Endothelial cell of umbilical vein (primary cell): ENCODE measurements at regions not wholly inside any gene's neighbourhood (a gene's known extent, or its start where the extent isn't known, plus 50 kb on each side); places are given as distances from the start of the nearest gene placed in this dataset.

ENCODE experiments used
- BruUV-seq: library from RNA; stranded (reverse); fragments of 400-500 nt; replicated peaks from 2 replicates; lab custom pipeline; 2021; lab: Mats Ljungman, UMichigan
- CTCF ChIA-PET: fragments of 300-600, 350-600 bp; sonication (Branson Sonifier 250); formaldehyde crosslinking; loops from one replicate; lab custom pipeline; 2021; ENCODE audit warnings: antibody characterized with exemption, inconsistent platforms; lab: Charles Lee
- POLR2A ChIA-PET: fragments of 300-600, 350-600 bp; sonication (Branson Sonifier 250); formaldehyde crosslinking; loops from one replicate; lab custom pipeline; 2021; ENCODE audit warnings: antibody characterized with exemption, inconsistent platforms; lab: Charles Lee
- DNase-seq: peaks from one replicate; pipeline ENCODE4 v3.0.0-alpha.2; 2011; ENCODE audit warnings: low read depth, low spot score
- FAIRE-seq: peaks from 2 replicates; lab custom pipeline; 2011; peaks lifted over from hg19 to GRCh38; lab: Jason Lieb, UNC
- H2AFZ ChIP-seq: 2 replicates; pipeline ENCODE4 v1.6.0; 2012; ENCODE audit warnings: low read depth, low read length, control low read depth, inconsistent platforms
- H3K27ac ChIP-seq: 2 replicates; pipeline ENCODE4 v1.5.1; 2011; ENCODE audit warnings: low read depth, mild to moderate bottlenecking, control low read depth, low read length, moderate library complexity; ENCODE audit not compliant: insufficient read depth
- H3K27me3 ChIP-seq, 2 experiments: 2 replicates each; pipeline versions ENCODE4 v1.6.0 to v1.6.1; 2011; ENCODE audit warnings: low read length in 2 of 2, mixed read lengths in 1 of 2; ENCODE audit not compliant: control insufficient read depth in 2 of 2, insufficient read depth in 2 of 2
- H3K36me3 ChIP-seq, 2 experiments: 2 replicates in 1 of 2; 3 replicates in 1 of 2; pipeline ENCODE4 v1.5.1; 2011; ENCODE audit warnings: low read length in 2 of 2, mild to moderate bottlenecking in 1 of 2, moderate library complexity in 1 of 2; ENCODE audit not compliant: control insufficient read depth in 2 of 2, insufficient read depth in 2 of 2; ENCODE audit errors: extremely low read depth in 1 of 2
- H3K4me1 ChIP-seq: 3 replicates; pipeline ENCODE4 v1.5.1; 2011; ENCODE audit warnings: mild to moderate bottlenecking, low read length; ENCODE audit not compliant: control insufficient read depth, insufficient read depth; ENCODE audit errors: extremely low read depth
- H3K4me2 ChIP-seq: 2 replicates; pipeline ENCODE4 v1.6.1; 2011; ENCODE audit warnings: low read length, control low read depth, mixed read lengths; ENCODE audit not compliant: insufficient read depth
- H3K4me3 ChIP-seq, 3 experiments: fragments of 200-600 bp in 1 of 3; sonication (generic), shearing (Covaris generic) in 1 of 3; replicated peaks in 1 of 3; 2 replicates each; pipeline ENCODE4 v1.5.1; 2011 to 2016; ENCODE audit warnings: control low read depth in 3 of 3, low read length in 3 of 3, mild to moderate bottlenecking in 2 of 3, inconsistent platforms in 1 of 3, low read depth in 1 of 3, moderate library complexity in 1 of 3; ENCODE audit not compliant: insufficient read depth in 1 of 3
- H3K79me2 ChIP-seq: 2 replicates; pipeline ENCODE4 v1.6.0; 2012; ENCODE audit warnings: low read length, inconsistent platforms; ENCODE audit not compliant: control insufficient read depth, insufficient read depth
- H3K9ac ChIP-seq: replicated peaks from 2 replicates; pipeline ENCODE3; 2011; ENCODE audit warnings: low read length, control low read depth; ENCODE audit not compliant: insufficient read depth; ENCODE audit errors: extremely low read depth
- H3K9me1 ChIP-seq: replicated peaks from 3 replicates; pipeline ENCODE4 v1.6.0; 2011; ENCODE audit warnings: mild to moderate bottlenecking, low read length; ENCODE audit not compliant: control insufficient read depth, insufficient read depth; ENCODE audit errors: extremely low read depth
- H3K9me3 ChIP-seq: replicated peaks from 2 replicates; pipeline ENCODE4 v1.5.1; 2012; ENCODE audit warnings: low read length, inconsistent platforms; ENCODE audit not compliant: control insufficient read depth, insufficient read depth
- H4K20me1 ChIP-seq: replicated peaks from 2 replicates; pipeline ENCODE3; 2011; ENCODE audit warnings: mild to moderate bottlenecking, low read length; ENCODE audit not compliant: control insufficient read depth, insufficient read depth; ENCODE audit errors: extremely low read depth
- CTCF ChIP-seq, 2 donors: IDR thresholded peaks; 1 replicate in 1 of 2; 2 replicates in 1 of 2; pipeline ENCODE4 v1.5.1; 2011; ENCODE audit warnings: low read length in 2 of 2, mild to moderate bottlenecking in 2 of 2, moderate library complexity in 2 of 2, control low read depth in 1 of 2, inconsistent platforms in 1 of 2, low read depth in 1 of 2; ENCODE audit not compliant: insufficient read depth in 1 of 2; ENCODE audit errors: extremely low read depth in 1 of 2
- EZH2 ChIP-seq: IDR thresholded peaks from 2 replicates; pipeline ENCODE4 v1.6.1; 2012; ENCODE audit warnings: borderline replicate concordance, low read depth, mild to moderate bottlenecking, moderate library complexity, low read length, inconsistent platforms; ENCODE audit not compliant: severe bottlenecking
- FOS ChIP-seq: IDR thresholded peaks from 2 replicates; pipeline ENCODE4 v1.6.1; 2011; ENCODE audit warnings: mild to moderate bottlenecking, low read length, moderate library complexity, borderline replicate concordance; ENCODE audit not compliant: insufficient read depth
- GATA2 ChIP-seq: IDR thresholded peaks from 2 replicates; pipeline ENCODE4 v1.7.0; 2011; ENCODE audit warnings: low read depth, mild to moderate bottlenecking, moderate library complexity, mixed read lengths, low read length; ENCODE audit not compliant: insufficient read length, insufficient read depth
- JUN ChIP-seq: IDR thresholded peaks from 2 replicates; pipeline ENCODE4 v1.6.1; 2011; ENCODE audit warnings: borderline replicate concordance, low read depth; ENCODE audit not compliant: insufficient read length, insufficient read depth
- MYC ChIP-seq: IDR thresholded peaks from one replicate; pipeline ENCODE4 v1.6.1; 2011; ENCODE audit warnings: mild to moderate bottlenecking, low read depth, low read length
- POLR2A ChIP-seq: IDR thresholded peaks from 2 replicates; pipeline ENCODE4 v1.6.1; 2012; ENCODE audit warnings: low read depth, mild to moderate bottlenecking, control low read depth, low read length
- POLR2AphosphoS5 ChIP-seq: IDR thresholded peaks from 2 replicates; pipeline ENCODE4 v1.6.1; 2012; ENCODE audit warnings: low read depth, mild to moderate bottlenecking, control low read depth, low read length, moderate library complexity; ENCODE audit not compliant: insufficient read depth
- dilution Hi-C: fragments of 300-500 bp; cut with MboI; formaldehyde crosslinking; loops from one replicate; pipeline ENCODE4 v1.15.0; 2019; ENCODE audit warnings: low sequenced_read_pairs; ENCODE audit not compliant: extremely low pct_ligation_motif_present
- intact Hi-C: fragments of 100-400 bp; cut with micrococcal nuclease; formaldehyde crosslinking; loops from one replicate; pipeline ENCODE4 v1.10.0; 2022
- TF ChIP-seq, protein P1 (sequence below): IDR thresholded peaks from 2 replicates; pipeline ENCODE4 v1.6.1; 2011; ENCODE audit not compliant: insufficient read depth, insufficient read length

DNA sequence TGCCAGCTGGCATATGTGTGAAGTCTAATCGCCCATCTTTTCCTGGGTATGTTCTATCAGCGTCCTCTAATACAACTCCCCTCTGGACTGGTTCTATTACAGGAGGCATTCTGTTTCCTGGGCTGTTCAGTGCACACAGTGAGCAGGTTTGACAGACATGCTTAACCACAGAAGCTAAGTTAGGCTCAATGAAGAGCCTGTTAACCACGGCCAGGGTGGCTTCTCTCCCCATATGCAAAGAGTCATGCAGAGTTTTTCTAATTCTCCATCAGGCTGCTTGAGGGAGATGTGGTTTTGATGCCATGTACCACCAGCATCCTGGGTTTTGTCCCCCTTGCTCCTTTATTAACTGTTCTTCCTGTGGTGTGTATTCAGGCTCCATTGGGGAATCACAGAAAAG is 57.2 kb upstream of the ALOX12 start:
- CTCF ChIA-PET, result interaction anchor here (0.9 to 1.5 kb wide), 2 partner anchors 27 to 66 kb away, joined by 3 to 4 read pairs; no protein-coding TSS in a partner anchor
- Histone ChIP-seq H3K4me3 (no peak overlapping the region), H3K9me3 (no peaks in the 10 kb centered on the region), H4K20me1 (no peaks in the 10 kb centered on the region), H3K79me2 (no peaks in the 10 kb centered on the region), H3K27me3 (peaks cover under 1 to 6% of the 10 kb centered on the region in 2 experiments), H3K9ac (no peak overlapping the region), H3K4me1 (no peaks in the 10 kb centered on the region), H3K36me3 (no peaks in the 10 kb centered on the region), H3K9me1 (no peaks in the 10 kb centered on the region), H3K4me2 (no peak overlapping the region), H3K27ac (no peak overlapping the region), H2AFZ (no peak overlapping the region)
- DNase-seq, result no peak
- intact Hi-C loops, result no loop called here
- POLR2A ChIA-PET, result no interaction called here
- no peak for FAIRE-seq
- dilution Hi-C loops, result no loop called here
- BruUV-seq, result no TSS peak
- TF ChIP-seq GATA2, result no peak
- no peak for TF ChIP-seq FOS
- no peak for TF ChIP-seq CTCF (IDR thresholded peaks at IDR 0.05; ENCODE audit: extremely low read depth in 1 of 2, insufficient read depth in 1 of 2, low read depth in 1 of 2, low read length in 2 of 2)
- TF ChIP-seq, protein P1, sequence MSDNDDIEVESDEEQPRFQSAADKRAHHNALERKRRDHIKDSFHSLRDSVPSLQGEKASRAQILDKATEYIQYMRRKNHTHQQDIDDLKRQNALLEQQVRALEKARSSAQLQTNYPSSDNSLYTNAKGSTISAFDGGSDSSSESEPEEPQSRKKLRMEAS, result no peak
- no peak for TF ChIP-seq POLR2AphosphoS5
- no peak for TF ChIP-seq JUN
- no peak for TF ChIP-seq POLR2A
- no peak for TF ChIP-seq EZH2
- no peak for TF ChIP-seq MYC
